Small intestine (tissue), 7 donors: ENCODE measurements at regions not wholly inside any gene's neighbourhood (a gene's known extent, or its start where the extent isn't known, plus 50 kb on each side); places are given as distances from the start of the nearest gene placed in this dataset.

Source experiments
- DNase-seq, 2 donors: peaks; one replicate each; pipeline versions ENCODE4 v3.0.0 to v3.0.0-alpha.2; 2013
- FAIRE-seq: peaks from 2 replicates; lab custom pipeline; 2012; peaks lifted over from hg19 to GRCh38; lab: Jason Lieb, UNC
- H3K27ac ChIP-seq, 3 donors: one replicate each; pipeline ENCODE4 v1.5.1; 2013; ENCODE audit warnings: low read length in 2 of 3, mild to moderate bottlenecking in 2 of 3, control low read depth in 1 of 3, inconsistent platforms in 1 of 3, low read depth in 1 of 3, moderate library complexity in 1 of 3
- H3K27me3 ChIP-seq, 3 donors: one replicate each; pipeline ENCODE4 v1.6.1; 2013; ENCODE audit warnings: low read length in 3 of 3, inconsistent platforms in 1 of 3; ENCODE audit not compliant: control insufficient read depth in 3 of 3, insufficient read depth in 3 of 3
- H3K36me3 ChIP-seq, 3 donors: one replicate each; pipeline ENCODE4 v1.6.1; 2013; ENCODE audit warnings: low read length in 3 of 3, inconsistent platforms in 1 of 3, low read depth in 1 of 3, mild to moderate bottlenecking in 1 of 3, moderate library complexity in 1 of 3; ENCODE audit not compliant: control insufficient read depth in 3 of 3, insufficient read depth in 2 of 3
- H3K4me1 ChIP-seq, 3 donors: one replicate each; pipeline ENCODE4 v1.6.1; 2013; ENCODE audit warnings: low read length in 2 of 3, inconsistent platforms in 1 of 3, low read depth in 1 of 3, mild to moderate bottlenecking in 1 of 3, moderate library complexity in 1 of 3; ENCODE audit not compliant: control insufficient read depth in 3 of 3, insufficient read depth in 2 of 3
- H3K4me3 ChIP-seq, 3 donors: one replicate each; pipeline ENCODE4 v1.5.1; 2013; ENCODE audit warnings: low read length in 3 of 3, control low read depth in 1 of 3, inconsistent platforms in 1 of 3, low read depth in 1 of 3, mild to moderate bottlenecking in 1 of 3, moderate library complexity in 1 of 3
- H3K9me3 ChIP-seq, 2 donors: one replicate each; pipeline ENCODE4 v1.6.1; 2013; ENCODE audit warnings: low read depth in 1 of 2, low read length in 1 of 2; ENCODE audit not compliant: control insufficient read depth in 2 of 2, insufficient read depth in 1 of 2
- whole genome bisulfite sequencing, 3 donors: extraction: QIAGEN DNeasy Blood & Tissue Kit; methylation state at CpG; one replicate each; pipeline ENCODE4 v1.1.7; 2013; 5-methylcytosine and 5-hydroxymethylcytosine counted together
- donor health status: healthy with polysubstance abuse.
- donor health status: control.
- donor health status: control.
- donor health status: Bipolar disorder and iron deficiency.
- donor health status: healthy.

DNA sequence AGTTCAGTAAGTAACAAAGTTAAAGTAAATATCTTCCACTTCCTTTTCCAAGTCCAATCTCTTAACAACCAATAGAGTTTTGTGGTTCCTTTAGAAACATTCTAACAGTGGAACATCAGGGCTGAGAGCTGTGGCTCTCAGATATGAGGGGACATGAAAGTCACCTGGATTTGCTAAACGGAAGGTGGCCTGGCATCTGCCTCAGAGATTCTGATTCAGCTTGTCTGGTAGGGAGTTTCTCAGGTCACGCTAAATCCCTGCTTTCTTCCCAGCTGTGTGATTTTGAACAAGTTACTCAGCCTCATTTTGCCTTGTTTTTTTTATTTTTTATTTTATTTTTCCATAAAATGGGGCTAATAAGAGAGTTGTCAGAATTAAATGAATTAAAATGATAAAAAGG lies 411.0 kb upstream of the CDH11 start:
- no peak overlapping the region for H3K4me3 ChIP-seq
- no peak overlapping the region for H3K27ac ChIP-seq
- H3K9me3 ChIP-seq: no peaks in the 10 kb centered on the region
- H3K4me1 ChIP-seq: no peaks in the 10 kb centered on the region
- no peaks in the 10 kb centered on the region for H3K27me3 ChIP-seq
- WGBS, 3 donors: 78 to 85% (median 82%) methylated on average over 2 of the region's 2 CpGs
- DNase-seq (no peak), FAIRE-seq (no peak)
- no peaks in the 10 kb centered on the region for H3K36me3 ChIP-seq

GRCh38 chr16:65532258-65532657 lies 410.4 kb upstream of the CDH11 start:
- Histone ChIP-seq H3K27me3 (no peaks in the 10 kb centered on the region), H3K9me3 (peaks cover 0 to 2% of the 10 kb centered on the region in 2 donors), H3K27ac (peak overlapping the region in 1 of 3 donors; percentile 72), H3K4me1 (no peaks in the 10 kb centered on the region), H3K4me3 (no peak overlapping the region), H3K36me3 (no peaks in the 10 kb centered on the region)
- DNase-seq (no peak), FAIRE-seq (no peak)
- 37 to 44% (median 40%) methylated on average over 6 of the region's 6 CpGs for WGBS, 3 donors

GRCh38 chr16:65531475-65531874 lies 409.6 kb upstream of the CDH11 start:
- 51 to 64% (median 62%) methylated on average over 4 of the region's 4 CpGs for WGBS, 3 donors
- Histone ChIP-seq H3K9me3 (peaks cover 0 to 2% of the 10 kb centered on the region in 2 donors), H3K4me3 (no peak overlapping the region), H3K4me1 (no peaks in the 10 kb centered on the region), H3K27me3 (no peaks in the 10 kb centered on the region), H3K36me3 (no peaks in the 10 kb centered on the region), H3K27ac (no peak overlapping the region)
- DNase-seq (no peak), FAIRE-seq (no peak)

- Histone ChIP-seq H3K27me3 (no peaks in the 10 kb centered on the region), H3K4me3 (no peak overlapping the region), H3K4me1 (no peaks in the 10 kb centered on the region), H3K27ac (no peak overlapping the region), H3K36me3 (no peaks in the 10 kb centered on the region), H3K9me3 (peaks cover 0 to 2% of the 10 kb centered on the region in 2 donors)
- WGBS, 3 donors: 89 to 94% (median 92%) methylated on average over 2 of the region's 2 CpGs
- no peak for FAIRE-seq
- DNase-seq: no peak
Measured at GRCh38 chr16:65525707-65526106, 403.8 kb upstream of the CDH11 start.

DNA sequence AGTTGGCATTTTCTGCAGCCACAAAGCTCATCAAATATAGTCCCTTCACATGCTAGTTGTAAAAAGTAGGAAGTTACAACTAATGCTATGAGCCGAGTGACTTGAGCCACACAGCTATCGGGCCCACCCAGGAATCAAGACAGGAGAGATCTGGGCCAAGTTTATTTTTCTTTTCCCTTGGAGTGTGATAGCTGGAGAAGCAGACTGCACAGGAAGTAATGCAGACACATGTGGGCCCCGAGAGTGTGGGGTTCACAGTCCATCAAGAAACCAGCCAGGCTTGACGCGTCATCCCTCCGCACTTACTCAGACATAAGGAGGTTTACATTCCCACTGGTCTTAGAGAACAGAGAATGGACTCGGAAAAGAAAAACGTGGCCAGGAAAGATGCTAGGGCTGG lies 403.1 kb upstream of the CDH11 start:
- DNase-seq (peak in 1 of 2 donors; percentile 6), FAIRE-seq (no peak)
- no peak overlapping the region for H3K4me3 ChIP-seq
- no peaks in the 10 kb centered on the region for H3K27me3 ChIP-seq
- no peak overlapping the region for H3K27ac ChIP-seq
- H3K4me1 ChIP-seq: no peaks in the 10 kb centered on the region
- peaks cover 0 to 2% of the 10 kb centered on the region in 2 donors for H3K9me3 ChIP-seq
- WGBS, 3 donors: 53 to 76% (median 64%) methylated on average over 8 of the region's 8 CpGs
- no peaks in the 10 kb centered on the region for H3K36me3 ChIP-seq

GRCh38 chr16:65524231-65524630 lies 402.4 kb upstream of the CDH11 start:
- FAIRE-seq: no peak
- Histone ChIP-seq H3K4me3 (no peak overlapping the region), H3K9me3 (peaks cover 0 to 2% of the 10 kb centered on the region in 2 donors), H3K4me1 (no peaks in the 10 kb centered on the region), H3K36me3 (no peaks in the 10 kb centered on the region), H3K27ac (no peak overlapping the region), H3K27me3 (no peaks in the 10 kb centered on the region)
- DNase-seq: no peak
- WGBS, 3 donors: 74 to 94% (median 83%) methylated on average over 3 of the region's 3 CpGs

- Histone ChIP-seq H3K4me1 (no peaks in the 10 kb centered on the region), H3K9me3 (peaks cover 0 to 2% of the 10 kb centered on the region in 2 donors), H3K27me3 (no peaks in the 10 kb centered on the region), H3K27ac (no peak overlapping the region), H3K36me3 (no peaks in the 10 kb centered on the region), H3K4me3 (no peak overlapping the region)
- WGBS, 3 donors: 48 to 68% (median 57%) methylated on average over 5 of the region's 5 CpGs
- FAIRE-seq: no peak
- DNase-seq: no peak
Measured at GRCh38 chr16:65523283-65523944, 401.6 kb upstream of the CDH11 start.

GRCh38 chr16:65522412-65522811 lies 400.5 kb upstream of the CDH11 start:
- 79 to 88% (median 79%) methylated on average over 7 of the region's 7 CpGs for WGBS, 3 donors

More at GRCh38 chr16:65522412-65522811, 400.5 kb upstream of the CDH11 start:
- DNase-seq (no peak), FAIRE-seq (no peak)
- H3K27me3 ChIP-seq: no peaks in the 10 kb centered on the region
- H3K4me1 ChIP-seq: no peaks in the 10 kb centered on the region
- H3K36me3 ChIP-seq: no peaks in the 10 kb centered on the region
- H3K4me3 ChIP-seq: no peak overlapping the region
- no peak overlapping the region for H3K27ac ChIP-seq
- peaks cover 0 to under 1% of the 10 kb centered on the region in 2 donors for H3K9me3 ChIP-seq
